HepG2 (cell line): ENCODE measurements at regions not wholly inside any gene's neighbourhood (a gene's known extent, or its start where the extent isn't known, plus 50 kb on each side); places are given as distances from the start of the nearest gene placed in this dataset.
A peak's percentile ranks its signal among the peaks of the same experiment; 100 is the strongest.

Experiments
- KDM3A ChIP-seq: IDR thresholded peaks from 2 replicates; pipeline ENCODE4 v1.6.1; 2018; ENCODE audit warnings: low read depth, missing compliant biosample characterization
- MBD4 ChIP-seq: IDR thresholded peaks from 2 replicates; pipeline ENCODE4 v1.6.1; 2012; ENCODE audit warnings: low read length, inconsistent platforms, borderline replicate concordance
- NCOR1 ChIP-seq: fragments of 200-600 bp; sonication (generic); IDR thresholded peaks from 2 replicates; pipeline ENCODE4 v1.7.0; 2017; ENCODE audit warnings: antibody characterized with exemption, low read length, borderline replicate concordance
- NFKBIZ ChIP-seq: IDR thresholded peaks from 2 replicates; pipeline ENCODE4 v1.6.1; 2018; ENCODE audit warnings: missing genetic modification reagents, missing compliant biosample characterization
- NR3C1 ChIP-seq: sonication (generic); formaldehyde crosslinking; IDR thresholded peaks from 2 replicates; pipeline ENCODE4 v1.4.0; 2020; ENCODE audit warnings: missing genetic modification reagents
- PHB2 ChIP-seq: fragments of 450-650 bp; IDR thresholded peaks from 2 replicates; pipeline ENCODE4 v1.6.1; 2018; ENCODE audit not compliant: partially characterized antibody
- POLR2AphosphoS2 ChIP-seq: IDR thresholded peaks from 2 replicates; pipeline ENCODE4 v1.6.1; 2011; ENCODE audit warnings: low read depth, low read length, improper control_type of control experiment
- RARA ChIP-seq: IDR thresholded peaks from 2 replicates; pipeline ENCODE4 v1.6.1; 2016; ENCODE audit warnings: missing genetic modification reagents, missing compliant biosample characterization
- SALL2 ChIP-seq: sonication (generic); formaldehyde crosslinking; IDR thresholded peaks from 2 replicates; pipeline ENCODE4 v1.8.1; 2023; ENCODE audit warnings: mild to moderate bottlenecking, missing genetic modification reagents, inconsistent platforms
- SOX5 ChIP-seq: IDR thresholded peaks from 2 replicates; pipeline ENCODE4 v1.6.1; 2016; ENCODE audit warnings: borderline replicate concordance
- XRCC5 ChIP-seq: fragments of 200-400 bp; formaldehyde crosslinking; optimal IDR thresholded peaks from 2 replicates; pipeline ENCODE3; 2017; ENCODE audit warnings: mild to moderate bottlenecking, low read length
- ZNF691 ChIP-seq: sonication (generic); formaldehyde crosslinking; IDR thresholded peaks from 2 replicates; pipeline ENCODE4 v1.4.0; 2020; ENCODE audit warnings: missing genetic modification reagents, low read depth, mild to moderate bottlenecking, borderline replicate concordance
- ZNF720 ChIP-seq: sonication (generic); formaldehyde crosslinking; IDR thresholded peaks from 2 replicates; pipeline ENCODE4 v1.4.0; 2020; ENCODE audit warnings: missing genetic modification reagents
- ZNF747 ChIP-seq: sonication (generic); formaldehyde crosslinking; IDR thresholded peaks from 2 replicates; pipeline ENCODE4 v1.8.1; 2023; ENCODE audit warnings: missing genetic modification reagents, mild to moderate bottlenecking, borderline replicate concordance
- TF ChIP-seq, protein P1 (sequence below): sonication (generic); formaldehyde crosslinking; IDR thresholded peaks from one replicate; pipeline ENCODE4 v1.5.1; 2020; ENCODE audit warnings: mild to moderate bottlenecking, missing genetic modification reagents; ENCODE audit errors: not compliant biosample characterization

DNA sequence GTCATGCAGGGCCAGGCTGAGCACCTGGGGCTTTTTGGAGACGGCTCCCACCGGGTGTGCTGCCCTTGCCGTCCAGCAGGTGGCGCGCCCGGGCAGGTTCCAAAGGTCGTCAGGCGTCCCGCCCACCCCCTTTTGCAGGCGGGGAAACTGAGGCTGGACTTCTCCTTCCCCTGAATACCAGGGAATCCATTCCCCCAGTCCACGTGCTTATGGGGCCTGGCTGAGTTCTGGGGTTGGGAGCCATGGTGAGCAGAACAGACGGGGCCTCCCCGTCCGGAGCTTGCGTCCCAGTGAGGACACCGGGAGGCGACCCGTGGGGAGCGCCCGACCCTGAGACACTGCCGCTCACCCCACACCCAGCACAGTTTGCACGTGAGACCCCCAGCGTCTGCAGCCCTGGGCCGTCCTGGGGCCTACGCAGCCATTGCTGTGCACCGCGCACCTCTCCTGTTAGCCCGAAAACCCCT lies 51.8 kb upstream of the JPH3 start (continued):
- no peak for TF ChIP-seq NR3C1 (CRISPR knock-in tag)
- peak; percentile 84; the same call in 1 of the 2 replicates for TF ChIP-seq KDM3A (CRISPR knock-in tag)
- no peak for TF ChIP-seq PHB2
- peak; percentile 64; the same call in 1 of the 2 replicates for TF ChIP-seq ZNF691 (CRISPR knock-in tag)
- TF ChIP-seq SOX5 (CRISPR knock-in tag): no peak
- no peak for TF ChIP-seq MBD4
- TF ChIP-seq NCOR1: peak; percentile 92
- TF ChIP-seq POLR2AphosphoS2: no peak
- 0 out of 2 replicates have a peak, but pooled peaks have one; percentile 43 for TF ChIP-seq ZNF747 (CRISPR knock-in tag)
- TF ChIP-seq SALL2 (CRISPR knock-in tag): no peak
- TF ChIP-seq RARA (CRISPR knock-in tag): 0 out of 2 replicates have a peak, but pooled peaks have one; percentile 10
- TF ChIP-seq, protein P1, sequence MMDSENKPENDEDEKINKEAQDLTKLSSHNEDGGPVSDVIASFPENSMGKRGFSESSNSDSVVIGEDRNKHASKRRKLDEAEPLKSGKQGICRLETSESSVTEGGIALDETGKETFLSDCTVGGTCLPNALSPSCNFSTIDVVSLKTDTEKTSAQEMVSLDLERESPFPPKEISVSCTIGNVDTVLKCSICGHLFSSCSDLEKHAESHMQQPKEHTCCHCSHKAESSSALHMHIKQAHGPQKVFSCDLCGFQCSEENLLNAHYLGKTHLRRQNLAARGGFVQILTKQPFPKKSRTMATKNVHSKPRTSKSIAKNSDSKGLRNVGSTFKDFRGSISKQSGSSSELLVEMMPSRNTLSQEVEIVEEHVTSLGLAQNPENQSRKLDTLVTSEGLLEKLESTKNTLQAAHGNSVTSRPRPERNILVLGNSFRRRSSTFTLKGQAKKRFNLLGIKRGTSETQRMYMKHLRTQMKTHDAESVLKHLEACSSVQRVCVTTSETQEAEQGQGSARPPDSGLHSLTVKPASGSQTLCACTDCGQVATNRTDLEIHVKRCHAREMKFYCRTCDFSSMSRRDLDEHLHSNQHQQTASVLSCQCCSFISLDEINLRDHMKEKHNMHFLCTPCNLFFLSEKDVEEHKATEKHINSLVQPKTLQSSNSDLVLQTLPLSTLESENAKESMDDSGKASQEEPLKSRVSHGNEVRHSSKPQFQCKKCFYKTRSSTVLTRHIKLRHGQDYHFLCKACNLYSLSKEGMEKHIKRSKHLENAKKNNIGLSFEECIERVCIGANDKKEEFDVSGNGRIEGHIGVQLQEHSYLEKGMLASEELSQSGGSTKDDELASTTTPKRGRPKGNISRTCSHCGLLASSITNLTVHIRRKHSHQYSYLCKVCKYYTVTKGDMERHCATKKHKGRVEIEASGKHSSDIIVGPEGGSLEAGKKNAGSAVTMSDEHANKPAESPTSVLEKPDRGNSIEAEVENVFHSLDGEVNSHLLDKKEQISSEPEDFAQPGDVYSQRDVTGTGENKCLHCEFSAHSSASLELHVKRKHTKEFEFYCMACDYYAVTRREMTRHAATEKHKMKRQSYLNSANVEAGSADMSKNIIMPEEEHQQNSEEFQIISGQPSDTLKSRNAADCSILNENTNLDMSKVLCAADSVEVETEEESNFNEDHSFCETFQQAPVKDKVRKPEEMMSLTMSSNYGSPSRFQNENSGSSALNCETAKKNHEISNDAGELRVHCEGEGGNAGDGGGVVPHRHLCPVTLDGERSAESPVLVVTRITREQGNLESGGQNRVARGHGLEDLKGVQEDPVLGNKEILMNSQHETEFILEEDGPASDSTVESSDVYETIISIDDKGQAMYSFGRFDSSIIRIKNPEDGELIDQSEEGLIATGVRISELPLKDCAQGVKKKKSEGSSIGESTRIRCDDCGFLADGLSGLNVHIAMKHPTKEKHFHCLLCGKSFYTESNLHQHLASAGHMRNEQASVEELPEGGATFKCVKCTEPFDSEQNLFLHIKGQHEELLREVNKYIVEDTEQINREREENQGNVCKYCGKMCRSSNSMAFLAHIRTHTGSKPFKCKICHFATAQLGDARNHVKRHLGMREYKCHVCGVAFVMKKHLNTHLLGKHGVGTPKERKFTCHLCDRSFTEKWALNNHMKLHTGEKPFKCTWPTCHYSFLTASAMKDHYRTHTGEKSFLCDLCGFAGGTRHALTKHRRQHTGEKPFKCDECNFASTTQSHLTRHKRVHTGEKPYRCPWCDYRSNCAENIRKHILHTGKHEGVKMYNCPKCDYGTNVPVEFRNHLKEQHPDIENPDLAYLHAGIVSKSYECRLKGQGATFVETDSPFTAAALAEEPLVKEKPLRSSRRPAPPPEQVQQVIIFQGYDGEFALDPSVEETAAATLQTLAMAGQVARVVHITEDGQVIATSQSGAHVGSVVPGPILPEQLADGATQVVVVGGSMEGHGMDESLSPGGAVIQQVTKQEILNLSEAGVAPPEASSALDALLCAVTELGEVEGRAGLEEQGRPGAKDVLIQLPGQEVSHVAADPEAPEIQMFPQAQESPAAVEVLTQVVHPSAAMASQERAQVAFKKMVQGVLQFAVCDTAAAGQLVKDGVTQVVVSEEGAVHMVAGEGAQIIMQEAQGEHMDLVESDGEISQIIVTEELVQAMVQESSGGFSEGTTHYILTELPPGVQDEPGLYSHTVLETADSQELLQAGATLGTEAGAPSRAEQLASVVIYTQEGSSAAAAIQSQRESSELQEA (CRISPR knock-in tag): no peak
- TF ChIP-seq XRCC5: peak; percentile 97
- no peak for TF ChIP-seq ZNF720
- TF ChIP-seq NFKBIZ: no peak
